ENCODE measurements at regions not wholly inside any gene's neighbourhood (a gene's known extent, or its start where the extent isn't known, plus 50 kb on each side); places are given as distances from the start of the nearest gene placed in this dataset.
"Not testable (repeated sequence)": the region's sequence is repeated elsewhere in the genome, so short reads cannot be mapped to it uniquely, and the experiment has no call there.

- DNase-seq: no peak
These were observed 521.7 kb upstream of the DAB2 start for GRCh38 chr5:39946356-39947045.

GRCh38 chr5:39945870-39946269 lies 521.1 kb upstream of the DAB2 start:
- DNase-seq: no peak

GRCh38 chr5:39943811-39944210 lies 519.0 kb upstream of the DAB2 start:
- no peak for DNase-seq

GRCh38 chr5:39942606-39943005 lies 517.8 kb upstream of the DAB2 start:
- DNase-seq: no peak

- DNase-seq: no peak
These were observed 516.6 kb upstream of the DAB2 start for GRCh38 chr5:39941416-39941815.

GRCh38 chr5:39934830-39935229 lies 510.1 kb upstream of the DAB2 start:
- DNase-seq: no peak

- DNase-seq: no peak
These were observed 508.3 kb upstream of the DAB2 start for GRCh38 chr5:39933061-39933460.

- no peak for DNase-seq
These were observed 503.9 kb upstream of the DAB2 start for GRCh38 chr5:39928709-39929108.

- no peak for DNase-seq
These were observed 495.1 kb upstream of the DAB2 start for GRCh38 chr5:39919876-39920275.

- no peak for DNase-seq
These were observed 488.1 kb upstream of the DAB2 start for GRCh38 chr5:39912906-39913305.

GRCh38 chr5:39907267-39907951 lies 482.6 kb upstream of the DAB2 start:
- DNase-seq: not testable (repeated sequence)

GRCh38 chr5:39906146-39906545 lies 481.4 kb upstream of the DAB2 start:
- no peak for DNase-seq

GRCh38 chr5:39905356-39905755 lies 480.6 kb upstream of the DAB2 start:
- DNase-seq: no peak

GRCh38 chr5:39902626-39903025 lies 477.8 kb upstream of the DAB2 start:
- no peak for DNase-seq

- DNase-seq: no peak
These were observed 474.0 kb upstream of the DAB2 start for GRCh38 chr5:39898731-39899130.

- DNase-seq: no peak
These were observed 471.9 kb upstream of the DAB2 start for GRCh38 chr5:39896706-39897105.

- DNase-seq: no peak
These were observed 471.3 kb upstream of the DAB2 start for GRCh38 chr5:39896104-39896503.

GRCh38 chr5:39892708-39893107 lies 467.9 kb upstream of the DAB2 start:
- no peak for DNase-seq

- DNase-seq: no peak
These were observed 466.6 kb upstream of the DAB2 start for GRCh38 chr5:39891376-39891775.

- no peak for DNase-seq
These were observed 456.2 kb upstream of the DAB2 start for GRCh38 chr5:39880985-39881384.

- no peak for DNase-seq
These were observed 452.7 kb upstream of the DAB2 start for GRCh38 chr5:39877479-39877878.

GRCh38 chr5:39876146-39876545 lies 451.4 kb upstream of the DAB2 start:
- DNase-seq: no peak

- no peak for DNase-seq
These were observed 445.4 kb upstream of the DAB2 start for GRCh38 chr5:39870137-39870536.

GRCh38 chr5:39869396-39869795 lies 444.6 kb upstream of the DAB2 start:
- no peak for DNase-seq

GRCh38 chr5:39867923-39868322 lies 443.1 kb upstream of the DAB2 start:
- DNase-seq: no peak

Data from NCI-H1092 treated with DMSO at 0.1 percent for 48 hours (cell line).